AG10803 (cell line): ENCODE measurements at regions not wholly inside any gene's neighbourhood (a gene's known extent, or its start where the extent isn't known, plus 50 kb on each side); places are given as distances from the start of the nearest gene placed in this dataset.

Experiments used
- DNase-seq: peaks from one replicate; pipeline ENCODE4 v3.0.0; 2010; ENCODE audit warnings: low read depth
- H3K4me3 ChIP-seq: 2 replicates; pipeline ENCODE4 v1.5.1; 2011; ENCODE audit warnings: mild to moderate bottlenecking, low read length, control low read depth
- CTCF ChIP-seq: conservative IDR thresholded peaks from 2 replicates; pipeline ENCODE4 v1.5.1; 2011; ENCODE audit warnings: mild to moderate bottlenecking, low read length, control low read depth, inconsistent platforms

- DNase-seq = no peak
- H3K4me3 ChIP-seq = no peak overlapping the region
- TF ChIP-seq CTCF = no peak
Observed at GRCh38 chr1:170857955-170858354, 77.4 kb upstream of the MROH9 start.

DNA sequence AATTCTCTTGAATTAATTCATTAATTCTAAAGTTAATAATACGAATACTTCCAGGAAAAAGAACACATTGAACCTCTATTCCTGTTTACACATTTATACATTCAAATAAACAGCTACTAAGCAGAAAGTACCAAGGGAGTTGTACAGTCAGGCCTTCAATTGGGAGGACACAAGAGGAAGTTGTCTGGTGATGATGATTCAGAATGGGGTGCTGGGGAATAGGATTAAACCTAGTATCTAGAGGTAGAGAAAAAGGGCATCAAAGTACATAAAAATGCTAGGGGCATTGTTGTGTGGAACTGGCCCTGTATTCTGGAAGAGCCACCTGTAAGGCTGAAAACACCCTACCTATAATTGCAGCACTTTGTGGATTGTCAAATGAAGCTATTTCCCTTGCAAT lies 71.7 kb upstream of the MROH9 start:
- no peak overlapping the region for H3K4me3 ChIP-seq
- DNase-seq = no peak
- TF ChIP-seq CTCF = no peak

- TF ChIP-seq CTCF = no peak
- no peak for DNase-seq
- no peak overlapping the region for H3K4me3 ChIP-seq
Observed at GRCh38 chr1:170864238-170864637, 71.1 kb upstream of the MROH9 start.

DNA sequence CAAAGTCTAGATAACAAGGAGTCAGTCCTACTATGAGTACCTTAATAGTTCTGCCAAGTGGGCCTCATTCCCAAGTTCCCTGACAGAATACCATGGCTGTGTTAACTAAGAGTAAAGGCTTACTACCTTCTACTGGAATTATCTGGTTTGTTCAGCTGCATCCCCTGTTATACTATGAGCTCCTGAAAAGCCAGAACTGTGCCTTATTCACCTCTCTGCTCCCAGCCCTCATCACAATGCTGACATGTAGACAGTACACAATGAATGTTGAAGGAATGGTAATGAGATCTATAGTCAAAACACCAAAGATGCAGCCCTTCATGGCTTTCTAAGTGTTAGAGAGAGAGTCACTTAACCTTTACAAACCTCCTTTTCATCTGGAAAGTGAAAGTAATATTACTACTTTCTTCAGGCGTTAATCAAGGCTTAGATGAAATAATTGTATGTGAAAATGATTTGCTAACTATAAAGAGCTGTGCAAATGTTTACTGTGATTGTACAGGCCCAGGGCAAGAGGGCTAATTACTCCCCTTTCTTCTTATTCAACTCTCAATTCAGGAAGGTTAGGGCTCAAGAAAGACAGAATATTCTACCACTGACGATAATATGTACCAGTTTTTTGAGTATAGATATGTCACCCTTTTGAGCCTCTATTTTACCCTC lies 70.3 kb upstream of the MROH9 start:
- no peak overlapping the region for H3K4me3 ChIP-seq
- no peak for TF ChIP-seq CTCF
- DNase-seq = no peak

GRCh38 chr1:170866646-170867045 lies 68.7 kb upstream of the MROH9 start:
- H3K4me3 ChIP-seq = no peak overlapping the region
- DNase-seq = no peak
- TF ChIP-seq CTCF = no peak

DNA sequence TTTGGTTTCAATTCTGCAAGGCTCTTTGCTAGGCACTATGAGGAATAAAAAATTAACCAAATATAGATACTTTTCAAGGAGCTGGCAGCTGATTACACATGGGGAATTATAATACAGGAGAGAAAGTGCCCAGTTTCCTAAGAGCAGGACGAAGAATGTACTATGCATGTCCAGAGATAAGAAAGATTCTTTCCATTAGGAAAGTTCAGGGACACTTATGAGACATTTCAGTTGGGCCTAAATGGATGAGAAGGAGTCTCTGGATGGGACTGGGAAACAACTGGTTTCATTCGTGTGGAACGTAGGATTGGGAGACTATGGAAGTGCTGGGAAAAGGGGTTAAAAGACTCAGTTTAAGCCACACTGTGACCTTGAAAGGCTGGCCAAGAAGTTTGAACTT lies 63.5 kb upstream of the MROH9 start:
- no peak for DNase-seq
- no peak overlapping the region for H3K4me3 ChIP-seq
- TF ChIP-seq CTCF = no peak

GRCh38 chr1:170872663-170873062 lies 62.7 kb upstream of the MROH9 start:
- no peak for TF ChIP-seq CTCF
- DNase-seq = no peak
- no peak overlapping the region for H3K4me3 ChIP-seq
